ENCODE measurements at regions not wholly inside any gene's neighbourhood (a gene's known extent, or its start where the extent isn't known, plus 50 kb on each side); places are given as distances from the start of the nearest gene placed in this dataset.

DNA sequence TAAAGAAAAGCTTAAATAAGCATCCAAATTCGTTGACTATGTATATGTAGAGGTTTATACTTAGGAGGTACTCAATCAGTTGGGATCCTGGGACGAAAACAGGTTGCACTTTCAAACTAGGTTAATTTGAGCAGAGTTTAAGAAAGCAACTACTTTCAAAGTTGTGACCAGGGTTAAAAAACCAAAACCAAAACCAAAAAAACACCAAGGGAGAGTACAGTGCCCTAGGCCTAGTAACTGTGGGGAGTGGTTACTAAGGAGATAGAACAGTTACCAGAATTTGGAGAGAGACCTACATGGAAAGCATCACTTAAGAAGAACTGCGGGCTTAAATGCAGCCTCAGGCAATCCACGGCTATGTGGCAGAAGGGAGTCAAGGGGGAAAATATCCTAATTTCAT lies 148.3 kb downstream of the JRKL start:
- Histone ChIP-seq H3K36me3 (ENCODE audit: insufficient read depth) (no peaks in the 10 kb centered on the region), H3F3A (replicated peaks; ENCODE audit: low read depth) (no peaks in the 10 kb centered on the region), H3K4me2 (no peak overlapping the region), H3K4me1 (ENCODE audit: insufficient read depth) (0 out of 2 replicates have a peak, but pooled peaks cover 4% of the 10 kb centered on the region), H3K9me2 (ENCODE audit: insufficient read depth) (no peaks in the 10 kb centered on the region), H3K27me3 (ENCODE audit: insufficient read depth) (no peaks in the 10 kb centered on the region), H4K20me1 (replicated peaks; ENCODE audit: insufficient read depth) (no peaks in the 10 kb centered on the region), H3K27ac (ENCODE audit: low read depth) (no peak overlapping the region), H3K79me2 (replicated peaks; ENCODE audit: insufficient read depth) (no peaks in the 10 kb centered on the region), H3K4me3 (no peak overlapping the region), H2AFZ (no peak overlapping the region)
- TF ChIP-seq NANOG (IDR thresholded peaks at IDR 0.05; ENCODE audit: borderline replicate concordance) (no peak), ZNF331 (CRISPR knock-in tag; IDR thresholded peaks at IDR 0.05; ENCODE audit: low read depth) (no peak), STAT1 (IDR thresholded peaks at IDR 0.05; ENCODE audit: unreplicated experiment) (no peak), JUNB (IDR thresholded peaks at IDR 0.05; ENCODE audit: unreplicated experiment) (no peak), ZNF114 (CRISPR knock-in tag; IDR thresholded peaks at IDR 0.05) (no peak), EZH2 (IDR thresholded peaks at IDR 0.05; ENCODE audit: low read depth, unreplicated experiment) (no peak), EZH2phosphoT487 (IDR thresholded peaks at IDR 0.05; ENCODE audit: unreplicated experiment) (no peak), POLR2AphosphoS5 (IDR thresholded peaks at IDR 0.05; ENCODE audit: low read depth) (no peak), CREB1 (CRISPR knock-in tag; IDR thresholded peaks at IDR 0.05; ENCODE audit: low read depth) (no peak)
- TF ChIP-seq, protein P1, sequence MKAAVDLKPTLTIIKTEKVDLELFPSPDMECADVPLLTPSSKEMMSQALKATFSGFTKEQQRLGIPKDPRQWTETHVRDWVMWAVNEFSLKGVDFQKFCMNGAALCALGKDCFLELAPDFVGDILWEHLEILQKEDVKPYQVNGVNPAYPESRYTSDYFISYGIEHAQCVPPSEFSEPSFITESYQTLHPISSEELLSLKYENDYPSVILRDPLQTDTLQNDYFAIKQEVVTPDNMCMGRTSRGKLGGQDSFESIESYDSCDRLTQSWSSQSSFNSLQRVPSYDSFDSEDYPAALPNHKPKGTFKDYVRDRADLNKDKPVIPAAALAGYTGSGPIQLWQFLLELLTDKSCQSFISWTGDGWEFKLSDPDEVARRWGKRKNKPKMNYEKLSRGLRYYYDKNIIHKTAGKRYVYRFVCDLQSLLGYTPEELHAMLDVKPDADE (IDR thresholded peaks at IDR 0.05), result no peak
- TF ChIP-seq, protein P2, sequence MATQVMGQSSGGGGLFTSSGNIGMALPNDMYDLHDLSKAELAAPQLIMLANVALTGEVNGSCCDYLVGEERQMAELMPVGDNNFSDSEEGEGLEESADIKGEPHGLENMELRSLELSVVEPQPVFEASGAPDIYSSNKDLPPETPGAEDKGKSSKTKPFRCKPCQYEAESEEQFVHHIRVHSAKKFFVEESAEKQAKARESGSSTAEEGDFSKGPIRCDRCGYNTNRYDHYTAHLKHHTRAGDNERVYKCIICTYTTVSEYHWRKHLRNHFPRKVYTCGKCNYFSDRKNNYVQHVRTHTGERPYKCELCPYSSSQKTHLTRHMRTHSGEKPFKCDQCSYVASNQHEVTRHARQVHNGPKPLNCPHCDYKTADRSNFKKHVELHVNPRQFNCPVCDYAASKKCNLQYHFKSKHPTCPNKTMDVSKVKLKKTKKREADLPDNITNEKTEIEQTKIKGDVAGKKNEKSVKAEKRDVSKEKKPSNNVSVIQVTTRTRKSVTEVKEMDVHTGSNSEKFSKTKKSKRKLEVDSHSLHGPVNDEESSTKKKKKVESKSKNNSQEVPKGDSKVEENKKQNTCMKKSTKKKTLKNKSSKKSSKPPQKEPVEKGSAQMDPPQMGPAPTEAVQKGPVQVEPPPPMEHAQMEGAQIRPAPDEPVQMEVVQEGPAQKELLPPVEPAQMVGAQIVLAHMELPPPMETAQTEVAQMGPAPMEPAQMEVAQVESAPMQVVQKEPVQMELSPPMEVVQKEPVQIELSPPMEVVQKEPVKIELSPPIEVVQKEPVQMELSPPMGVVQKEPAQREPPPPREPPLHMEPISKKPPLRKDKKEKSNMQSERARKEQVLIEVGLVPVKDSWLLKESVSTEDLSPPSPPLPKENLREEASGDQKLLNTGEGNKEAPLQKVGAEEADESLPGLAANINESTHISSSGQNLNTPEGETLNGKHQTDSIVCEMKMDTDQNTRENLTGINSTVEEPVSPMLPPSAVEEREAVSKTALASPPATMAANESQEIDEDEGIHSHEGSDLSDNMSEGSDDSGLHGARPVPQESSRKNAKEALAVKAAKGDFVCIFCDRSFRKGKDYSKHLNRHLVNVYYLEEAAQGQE (IDR thresholded peaks at IDR 0.05; ENCODE audit: unreplicated experiment), result no peak
- TF ChIP-seq, protein P3, sequence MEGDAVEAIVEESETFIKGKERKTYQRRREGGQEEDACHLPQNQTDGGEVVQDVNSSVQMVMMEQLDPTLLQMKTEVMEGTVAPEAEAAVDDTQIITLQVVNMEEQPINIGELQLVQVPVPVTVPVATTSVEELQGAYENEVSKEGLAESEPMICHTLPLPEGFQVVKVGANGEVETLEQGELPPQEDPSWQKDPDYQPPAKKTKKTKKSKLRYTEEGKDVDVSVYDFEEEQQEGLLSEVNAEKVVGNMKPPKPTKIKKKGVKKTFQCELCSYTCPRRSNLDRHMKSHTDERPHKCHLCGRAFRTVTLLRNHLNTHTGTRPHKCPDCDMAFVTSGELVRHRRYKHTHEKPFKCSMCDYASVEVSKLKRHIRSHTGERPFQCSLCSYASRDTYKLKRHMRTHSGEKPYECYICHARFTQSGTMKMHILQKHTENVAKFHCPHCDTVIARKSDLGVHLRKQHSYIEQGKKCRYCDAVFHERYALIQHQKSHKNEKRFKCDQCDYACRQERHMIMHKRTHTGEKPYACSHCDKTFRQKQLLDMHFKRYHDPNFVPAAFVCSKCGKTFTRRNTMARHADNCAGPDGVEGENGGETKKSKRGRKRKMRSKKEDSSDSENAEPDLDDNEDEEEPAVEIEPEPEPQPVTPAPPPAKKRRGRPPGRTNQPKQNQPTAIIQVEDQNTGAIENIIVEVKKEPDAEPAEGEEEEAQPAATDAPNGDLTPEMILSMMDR (conservative IDR thresholded peaks at IDR 0.05; ENCODE audit: low read depth in 2 of 2), result no peak
- TF ChIP-seq, protein P4, sequence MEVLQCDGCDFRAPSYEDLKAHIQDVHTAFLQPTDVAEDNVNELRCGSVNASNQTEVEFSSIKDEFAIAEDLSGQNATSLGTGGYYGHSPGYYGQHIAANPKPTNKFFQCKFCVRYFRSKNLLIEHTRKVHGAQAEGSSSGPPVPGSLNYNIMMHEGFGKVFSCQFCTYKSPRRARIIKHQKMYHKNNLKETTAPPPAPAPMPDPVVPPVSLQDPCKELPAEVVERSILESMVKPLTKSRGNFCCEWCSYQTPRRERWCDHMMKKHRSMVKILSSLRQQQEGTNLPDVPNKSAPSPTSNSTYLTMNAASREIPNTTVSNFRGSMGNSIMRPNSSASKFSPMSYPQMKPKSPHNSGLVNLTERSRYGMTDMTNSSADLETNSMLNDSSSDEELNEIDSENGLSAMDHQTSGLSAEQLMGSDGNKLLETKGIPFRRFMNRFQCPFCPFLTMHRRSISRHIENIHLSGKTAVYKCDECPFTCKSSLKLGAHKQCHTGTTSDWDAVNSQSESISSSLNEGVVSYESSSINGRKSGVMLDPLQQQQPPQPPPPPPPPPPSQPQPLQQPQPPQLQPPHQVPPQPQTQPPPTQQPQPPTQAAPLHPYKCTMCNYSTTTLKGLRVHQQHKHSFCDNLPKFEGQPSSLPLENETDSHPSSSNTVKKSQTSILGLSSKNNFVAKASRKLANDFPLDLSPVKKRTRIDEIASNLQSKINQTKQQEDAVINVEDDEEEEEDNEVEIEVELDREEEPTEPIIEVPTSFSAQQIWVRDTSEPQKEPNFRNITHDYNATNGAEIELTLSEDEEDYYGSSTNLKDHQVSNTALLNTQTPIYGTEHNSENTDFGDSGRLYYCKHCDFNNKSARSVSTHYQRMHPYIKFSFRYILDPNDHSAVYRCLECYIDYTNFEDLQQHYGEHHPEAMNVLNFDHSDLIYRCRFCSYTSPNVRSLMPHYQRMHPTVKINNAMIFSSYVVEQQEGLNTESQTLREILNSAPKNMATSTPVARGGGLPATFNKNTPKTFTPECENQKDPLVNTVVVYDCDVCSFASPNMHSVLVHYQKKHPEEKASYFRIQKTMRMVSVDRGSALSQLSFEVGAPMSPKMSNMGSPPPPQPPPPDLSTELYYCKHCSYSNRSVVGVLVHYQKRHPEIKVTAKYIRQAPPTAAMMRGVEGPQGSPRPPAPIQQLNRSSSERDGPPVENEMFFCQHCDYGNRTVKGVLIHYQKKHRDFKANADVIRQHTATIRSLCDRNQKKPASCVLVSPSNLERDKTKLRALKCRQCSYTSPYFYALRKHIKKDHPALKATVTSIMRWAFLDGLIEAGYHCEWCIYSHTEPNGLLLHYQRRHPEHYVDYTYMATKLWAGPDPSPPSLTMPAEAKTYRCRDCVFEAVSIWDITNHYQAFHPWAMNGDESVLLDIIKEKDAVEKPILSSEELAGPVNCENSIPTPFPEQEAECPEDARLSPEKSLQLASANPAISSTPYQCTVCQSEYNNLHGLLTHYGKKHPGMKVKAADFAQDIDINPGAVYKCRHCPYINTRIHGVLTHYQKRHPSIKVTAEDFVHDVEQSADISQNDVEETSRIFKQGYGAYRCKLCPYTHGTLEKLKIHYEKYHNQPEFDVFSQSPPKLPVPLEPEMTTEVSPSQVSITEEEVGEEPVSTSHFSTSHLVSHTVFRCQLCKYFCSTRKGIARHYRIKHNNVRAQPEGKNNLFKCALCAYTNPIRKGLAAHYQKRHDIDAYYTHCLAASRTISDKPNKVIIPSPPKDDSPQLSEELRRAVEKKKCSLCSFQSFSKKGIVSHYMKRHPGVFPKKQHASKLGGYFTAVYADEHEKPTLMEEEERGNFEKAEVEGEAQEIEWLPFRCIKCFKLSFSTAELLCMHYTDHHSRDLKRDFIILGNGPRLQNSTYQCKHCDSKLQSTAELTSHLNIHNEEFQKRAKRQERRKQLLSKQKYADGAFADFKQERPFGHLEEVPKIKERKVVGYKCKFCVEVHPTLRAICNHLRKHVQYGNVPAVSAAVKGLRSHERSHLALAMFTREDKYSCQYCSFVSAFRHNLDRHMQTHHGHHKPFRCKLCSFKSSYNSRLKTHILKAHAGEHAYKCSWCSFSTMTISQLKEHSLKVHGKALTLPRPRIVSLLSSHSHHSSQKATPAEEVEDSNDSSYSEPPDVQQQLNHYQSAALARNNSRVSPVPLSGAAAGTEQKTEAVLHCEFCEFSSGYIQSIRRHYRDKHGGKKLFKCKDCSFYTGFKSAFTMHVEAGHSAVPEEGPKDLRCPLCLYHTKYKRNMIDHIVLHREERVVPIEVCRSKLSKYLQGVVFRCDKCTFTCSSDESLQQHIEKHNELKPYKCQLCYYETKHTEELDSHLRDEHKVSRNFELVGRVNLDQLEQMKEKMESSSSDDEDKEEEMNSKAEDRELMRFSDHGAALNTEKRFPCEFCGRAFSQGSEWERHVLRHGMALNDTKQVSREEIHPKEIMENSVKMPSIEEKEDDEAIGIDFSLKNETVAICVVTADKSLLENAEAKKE (CRISPR knock-in tag; IDR thresholded peaks at IDR 0.05), result no peak
- Mint-ChIP-seq H3K27ac (no peak overlapping the region), H3K36me3 (ENCODE audit: low read depth) (no peaks in the 10 kb centered on the region), H3K27me3 (ENCODE audit: insufficient read depth, low read depth, poor library complexity) (no peaks in the 10 kb centered on the region), H3K4me3 (no peak overlapping the region), H3K9me3 (no peaks in the 10 kb centered on the region; the same call in 2 of the 3 replicates), H3K4me1 (no peaks in the 10 kb centered on the region)
- no peak for DNase-seq (ENCODE audit: low spot score)
- no peak for ATAC-seq

Measured in GM23338 (cell line).